Activated CD8-positive, alpha-beta memory T cell treated with anti-CD3 and anti-CD28 coated beads, Interleukin-2, amount 50 U/mL, for 24 hours (primary cell): ENCODE measurements at regions not wholly inside any gene's neighbourhood (a gene's known extent, or its start where the extent isn't known, plus 50 kb on each side); places are given as distances from the start of the nearest gene placed in this dataset.
"Not testable (repeated sequence)": the region's sequence is repeated elsewhere in the genome, so short reads cannot be mapped to it uniquely, and the experiment has no call there.

Source experiments
- DNase-seq: peaks from one replicate; pipeline ENCODE4 v3.0.0-alpha.2; 2020; ENCODE audit errors: extremely low read depth

DNA sequence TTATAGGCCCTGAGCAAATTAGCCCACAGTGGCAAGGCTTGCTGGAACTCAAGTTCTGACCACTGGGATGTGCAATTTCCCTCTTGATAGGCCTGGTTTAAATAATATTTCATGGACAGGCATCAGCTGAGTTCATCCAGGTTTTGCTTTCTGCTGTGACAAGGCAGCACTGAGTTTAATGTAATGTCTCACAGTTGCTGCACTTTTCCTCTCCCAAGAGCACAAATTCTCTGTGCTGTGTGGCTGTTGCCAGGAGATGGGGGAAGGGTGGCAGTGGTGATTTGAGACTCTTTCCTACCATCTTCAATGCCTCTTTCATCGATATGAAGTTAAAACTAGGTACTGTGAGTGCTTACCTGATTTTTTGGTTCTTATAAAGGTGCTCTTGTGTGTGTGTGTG is 272.8 kb upstream of the STXBP6 start:
- DNase-seq, result no peak

GRCh38 chr14:25316007-25316406 is 266.1 kb upstream of the STXBP6 start:
- DNase-seq, result not testable (repeated sequence)

- DNase-seq, result no peak
Observed at GRCh38 chr14:25308244-25308643, 258.3 kb upstream of the STXBP6 start.

- no peak for DNase-seq
Observed at GRCh38 chr14:25303934-25304333, 254.0 kb upstream of the STXBP6 start.

GRCh38 chr14:25298238-25298637 is 248.3 kb upstream of the STXBP6 start:
- no peak for DNase-seq

DNA sequence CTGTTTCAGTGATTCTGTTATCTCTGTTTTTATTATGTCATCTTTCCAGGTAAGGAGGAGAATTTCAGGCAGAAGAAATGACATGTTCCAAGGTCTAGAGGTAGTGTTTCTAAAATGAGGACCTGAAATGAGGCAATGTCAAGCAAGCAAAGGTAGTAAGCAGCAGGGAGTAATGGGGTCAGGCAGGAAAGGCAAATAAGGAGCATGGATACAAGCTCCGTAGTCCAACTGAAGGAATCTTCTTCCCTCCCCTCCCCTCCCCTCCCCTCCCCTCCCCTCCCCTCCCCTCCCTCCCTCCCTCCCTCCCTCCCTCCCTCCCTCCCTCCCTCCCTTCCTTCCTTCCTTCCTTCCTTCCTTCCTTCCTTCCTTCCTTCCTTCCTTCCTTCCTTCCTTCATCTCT is 240.2 kb upstream of the STXBP6 start:
- not testable (repeated sequence) for DNase-seq

DNA sequence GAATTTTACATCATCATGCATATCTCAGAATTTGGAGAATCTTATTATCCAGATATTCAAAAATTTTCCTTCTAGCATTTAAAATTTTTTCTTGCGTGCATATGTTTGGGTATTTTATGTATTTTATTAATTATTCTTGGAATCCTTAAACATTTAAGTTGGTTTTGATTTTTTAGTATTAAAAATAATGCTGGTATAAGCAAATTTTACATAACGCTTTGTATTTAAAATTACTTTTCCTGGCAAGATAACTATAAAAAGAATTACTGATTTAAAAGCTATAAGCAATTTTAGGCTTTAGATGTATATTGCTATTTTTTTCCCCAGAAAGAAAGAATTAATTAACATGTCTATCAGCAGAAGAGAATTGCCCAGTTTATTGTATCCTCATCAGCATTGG is 224.6 kb upstream of the STXBP6 start:
- DNase-seq, result no peak

DNA sequence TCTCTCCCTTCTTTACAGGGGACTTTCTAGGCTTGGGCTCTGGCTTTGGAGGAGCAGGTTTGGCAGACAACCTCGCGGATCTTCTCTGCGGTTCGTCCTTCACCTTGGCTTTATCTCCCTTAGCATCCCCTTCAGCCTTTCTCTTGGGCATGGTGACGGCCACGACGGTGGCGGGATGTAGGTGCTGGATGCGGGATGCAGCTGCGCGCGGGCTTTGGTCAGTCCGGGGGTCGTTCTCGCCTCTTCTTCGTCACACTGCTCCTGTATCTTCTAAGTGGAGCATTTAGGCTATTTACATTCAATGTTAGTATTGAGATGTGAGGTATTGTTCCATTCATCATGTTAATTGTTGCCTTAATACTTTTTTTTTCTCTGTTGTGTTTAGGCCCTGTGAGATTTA is 217.2 kb upstream of the STXBP6 start:
- no peak for DNase-seq

DNA sequence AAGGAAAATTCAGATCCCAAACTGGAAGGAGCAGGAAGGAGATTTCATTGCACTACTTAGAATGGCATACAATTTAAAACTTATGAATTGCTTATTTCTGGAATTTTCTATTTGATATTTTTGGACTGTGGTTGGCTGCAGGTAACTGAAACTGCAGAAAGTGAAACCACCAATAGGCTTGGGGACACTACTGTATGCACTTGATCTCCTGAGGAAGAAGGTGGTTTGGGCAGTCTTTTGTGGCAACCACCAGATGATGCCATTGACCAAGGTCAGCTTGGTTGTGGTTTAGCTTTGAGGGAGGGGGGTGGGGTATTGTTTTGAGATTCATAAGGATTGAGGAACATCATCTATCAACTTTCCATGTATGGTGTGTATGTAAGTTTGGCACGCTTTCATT is 209.5 kb upstream of the STXBP6 start:
- DNase-seq, result no peak

GRCh38 chr14:25252793-25253192 is 202.8 kb upstream of the STXBP6 start:
- DNase-seq, result no peak

DNA sequence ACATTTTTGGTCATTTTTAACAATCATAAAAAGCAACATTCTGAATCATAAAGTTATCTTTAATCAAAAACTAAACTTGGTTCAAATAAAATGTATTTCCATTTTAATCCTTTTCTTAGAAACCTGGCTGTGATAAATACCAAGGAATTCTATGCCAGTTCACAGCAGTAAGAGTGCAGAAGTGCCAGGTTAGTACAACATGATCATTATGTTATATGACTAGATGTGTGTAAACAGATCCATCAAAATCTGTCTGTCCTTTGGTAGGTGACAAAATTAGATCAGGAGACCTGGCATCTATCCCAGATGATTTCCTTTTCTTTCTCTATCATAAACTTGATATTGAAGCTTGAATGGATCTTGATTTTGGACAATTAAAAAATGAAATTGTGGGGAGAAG is 200.6 kb upstream of the STXBP6 start:
- no peak for DNase-seq

- no peak for DNase-seq
Observed at GRCh38 chr14:25247609-25248008, 197.7 kb upstream of the STXBP6 start.

GRCh38 chr14:25246751-25247150 is 196.8 kb upstream of the STXBP6 start:
- no peak for DNase-seq

GRCh38 chr14:25239170-25239569 is 189.2 kb upstream of the STXBP6 start:
- no peak for DNase-seq

DNA sequence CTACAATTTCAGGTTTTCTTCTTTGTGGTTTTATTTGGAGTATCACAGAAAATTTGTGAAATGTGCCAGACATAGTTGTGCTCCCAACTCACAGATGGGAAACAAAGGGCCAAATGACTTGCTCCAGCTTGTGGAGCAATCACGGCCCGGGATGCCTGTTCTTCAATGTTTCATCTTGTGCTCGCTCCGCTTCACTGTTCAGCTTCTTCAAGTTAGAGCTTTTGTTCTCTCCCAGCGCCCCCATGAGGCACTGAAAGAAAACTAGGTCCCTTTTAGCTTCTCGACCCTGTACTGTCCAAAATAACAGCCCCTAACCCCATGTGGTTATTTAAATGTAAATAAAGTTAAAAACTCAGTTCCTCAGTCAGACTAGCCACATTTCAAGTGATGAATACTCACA is 187.9 kb upstream of the STXBP6 start:
- no peak for DNase-seq

DNA sequence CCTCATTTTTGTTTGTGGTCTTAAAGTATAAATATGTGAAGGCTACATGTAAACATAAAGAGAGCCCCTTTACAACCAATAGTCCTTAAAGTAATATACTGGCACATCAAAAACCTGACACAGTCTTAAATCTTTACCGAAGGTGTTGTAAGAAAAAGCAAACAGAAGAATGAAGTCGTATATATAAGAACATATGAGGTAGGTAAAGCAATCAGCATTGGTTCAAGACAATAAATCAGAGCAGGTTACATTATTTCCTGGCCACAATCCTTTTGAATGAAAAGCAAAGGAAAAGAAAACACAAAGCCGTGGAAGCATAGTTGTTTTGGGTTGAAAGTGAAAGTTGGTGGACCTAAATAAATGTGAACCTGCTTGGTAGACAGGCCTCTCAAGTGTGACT is 183.7 kb upstream of the STXBP6 start:
- DNase-seq, result no peak

- DNase-seq, result no peak
Observed at GRCh38 chr14:25231004-25231403, 181.1 kb upstream of the STXBP6 start.

DNA sequence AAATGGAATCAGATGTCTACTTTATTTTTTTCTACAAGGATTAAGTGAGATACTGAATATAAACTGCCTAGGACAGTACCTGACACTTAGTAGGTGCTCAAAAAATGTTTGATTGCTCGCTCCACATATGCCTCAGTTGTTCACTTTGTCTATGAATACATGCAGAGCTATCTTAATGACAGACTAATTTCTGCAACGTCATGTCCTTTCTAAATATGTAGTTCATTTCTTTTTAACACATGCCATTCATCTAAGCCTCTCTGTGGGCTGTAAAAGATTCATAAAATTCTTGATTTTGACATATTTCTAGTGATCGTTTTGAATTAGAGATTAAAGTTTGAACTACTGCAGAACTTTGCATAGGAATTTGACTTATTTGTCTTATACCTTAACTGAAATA is 176.3 kb upstream of the STXBP6 start:
- DNase-seq, result no peak

DNA sequence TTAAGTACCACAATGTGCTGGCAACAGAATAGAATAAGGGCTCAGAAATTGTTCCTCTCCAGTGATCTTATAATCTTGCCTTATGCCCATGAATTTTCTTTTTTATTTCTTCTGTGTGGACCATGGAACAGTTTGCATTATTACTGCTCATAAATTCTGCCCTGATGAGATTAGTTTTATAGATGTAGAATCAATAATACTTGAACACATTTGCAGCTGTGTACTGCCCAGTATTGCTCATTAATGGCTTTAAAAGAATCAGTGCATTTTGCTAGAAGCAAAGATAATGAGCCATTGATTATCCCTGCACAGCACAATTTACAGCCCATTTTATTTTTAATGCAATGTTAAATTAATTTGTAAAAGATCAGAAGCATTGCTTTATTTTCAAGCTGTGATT is 172.3 kb upstream of the STXBP6 start:
- no peak for DNase-seq

DNA sequence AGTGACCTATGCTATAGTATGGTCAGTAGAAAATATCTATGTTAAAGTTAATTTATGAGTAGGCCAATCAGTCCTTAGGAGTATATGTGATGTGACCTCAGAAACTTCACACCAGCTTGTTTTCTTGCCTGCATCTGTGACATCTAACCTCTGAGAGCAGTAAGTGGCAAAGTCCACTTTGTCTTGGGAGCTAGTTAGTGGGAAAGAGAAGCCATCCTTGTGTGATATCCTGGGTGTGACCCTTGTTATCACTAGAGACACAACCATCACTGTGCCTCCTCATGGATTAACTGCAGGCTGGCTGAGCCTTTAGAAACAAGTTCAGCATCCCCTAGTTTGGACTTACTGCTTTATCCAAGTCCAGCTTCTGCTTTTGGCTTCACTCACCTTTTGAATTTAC is 170.6 kb upstream of the STXBP6 start:
- no peak for DNase-seq

DNA sequence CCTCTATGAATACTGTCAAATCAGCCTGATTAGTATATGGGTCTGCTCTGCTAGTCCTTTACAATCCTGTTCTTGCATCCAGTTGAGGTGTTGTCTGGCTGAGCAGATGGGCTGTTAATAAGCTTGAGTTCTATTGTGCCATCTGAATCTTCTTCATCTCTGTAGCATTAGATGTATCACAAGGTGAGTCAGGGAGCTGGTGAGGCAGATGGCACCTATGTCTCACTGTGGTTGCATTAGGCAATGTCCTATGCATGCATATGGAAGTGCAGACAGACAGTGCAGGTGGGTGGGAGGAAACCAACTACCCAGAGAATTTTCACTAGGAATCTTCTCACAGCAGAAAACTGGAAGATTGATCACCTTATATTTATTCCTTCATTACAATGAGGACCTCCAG is 165.7 kb upstream of the STXBP6 start:
- DNase-seq, result no peak

GRCh38 chr14:25197885-25198284 is 147.9 kb upstream of the STXBP6 start:
- DNase-seq, result no peak

DNA sequence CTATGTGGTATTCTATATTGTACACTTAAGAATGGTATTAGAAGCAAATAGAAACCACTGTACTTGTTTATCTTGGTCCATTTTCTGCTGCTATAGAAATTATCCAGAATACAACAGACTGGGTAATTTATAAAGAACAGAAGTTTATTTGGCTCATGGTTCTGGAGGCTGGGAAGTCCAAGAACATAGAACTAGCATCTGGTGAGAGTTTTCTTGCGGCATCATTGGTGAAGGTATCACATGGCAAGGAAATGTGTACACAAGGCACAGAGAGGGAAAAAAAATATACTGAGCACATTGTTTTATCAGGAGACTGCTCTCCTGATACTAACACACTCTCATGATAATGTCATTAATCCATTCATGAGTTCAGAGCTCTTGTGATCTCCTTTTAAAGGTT is 130.3 kb upstream of the STXBP6 start:
- DNase-seq, result no peak

DNA sequence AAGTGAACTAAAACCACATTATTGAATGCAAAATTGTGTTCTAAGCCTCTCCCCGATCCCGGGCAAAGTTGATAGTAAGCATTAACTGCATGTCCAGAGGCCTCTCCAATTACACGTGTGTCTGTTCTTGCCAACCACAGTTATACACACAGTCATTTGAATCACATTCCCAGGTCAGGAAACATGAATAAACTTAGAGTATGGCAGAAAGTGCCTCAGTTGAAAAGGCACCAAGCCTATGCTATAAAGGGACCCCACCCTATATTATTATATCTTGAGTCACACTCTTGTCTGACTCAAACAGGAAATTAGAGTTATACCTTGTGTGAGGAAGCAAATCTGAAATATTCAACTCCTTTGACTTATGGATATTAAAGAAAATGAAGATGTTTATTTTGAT is 128.3 kb upstream of the STXBP6 start:
- DNase-seq, result no peak
